DMS53 treated with DMSO at 0.1 percent for 48 hours (cell line): ENCODE measurements at regions not wholly inside any gene's neighbourhood (a gene's known extent, or its start where the extent isn't known, plus 50 kb on each side); places are given as distances from the start of the nearest gene placed in this dataset.
"Not testable (repeated sequence)": the region's sequence is repeated elsewhere in the genome, so short reads cannot be mapped to it uniquely, and the experiment has no call there.

Source experiments
- DNase-seq: peaks from one replicate; lab custom pipeline; 2025; ENCODE audit not compliant: unreplicated experiment; lab: John Stamatoyannopoulos, UW

- no peak for DNase-seq
Observed at GRCh38 chr13:67509018-67509417, 278.9 kb upstream of the PCDH9 start.

DNA sequence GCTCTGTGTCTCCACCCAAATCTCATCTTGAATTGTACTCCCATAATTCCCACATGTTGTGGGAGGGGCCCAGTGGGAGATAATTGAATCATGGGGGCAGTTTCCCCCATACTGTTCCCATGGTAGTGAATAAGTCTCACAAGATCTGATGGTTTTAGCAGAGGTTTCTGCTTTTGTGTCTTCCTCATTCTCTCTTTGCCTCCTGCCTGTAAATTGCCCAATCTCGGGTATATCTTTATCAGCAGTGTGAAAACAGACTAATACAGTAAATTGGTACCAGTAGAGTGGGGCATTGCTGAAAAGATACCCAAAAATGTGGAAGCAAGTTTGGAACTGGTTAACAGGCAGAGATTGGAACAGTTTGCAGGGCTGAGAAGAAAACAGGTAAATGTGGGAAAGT, 278.1 kb upstream of the PCDH9 start:
- DNase-seq, result not testable (repeated sequence)

DNA sequence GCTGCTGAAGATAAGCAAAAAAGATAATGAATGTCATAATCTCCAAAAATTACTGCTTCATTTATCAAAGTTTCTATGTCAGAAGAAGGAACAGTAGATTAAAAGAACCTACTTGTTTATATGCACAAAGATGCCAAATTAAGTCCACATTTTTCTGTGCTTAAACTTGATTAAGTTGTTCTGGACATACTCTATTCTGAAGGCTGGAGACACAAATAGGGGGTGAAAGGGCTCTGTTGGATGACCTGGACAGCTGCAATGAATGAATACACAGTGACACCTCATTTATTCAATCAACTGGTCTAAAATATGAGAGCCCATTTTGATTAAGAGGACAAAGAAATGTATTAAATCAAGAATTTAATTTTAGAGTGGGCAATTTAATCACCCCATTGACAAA, 276.3 kb upstream of the PCDH9 start:
- DNase-seq, result no peak

DNA sequence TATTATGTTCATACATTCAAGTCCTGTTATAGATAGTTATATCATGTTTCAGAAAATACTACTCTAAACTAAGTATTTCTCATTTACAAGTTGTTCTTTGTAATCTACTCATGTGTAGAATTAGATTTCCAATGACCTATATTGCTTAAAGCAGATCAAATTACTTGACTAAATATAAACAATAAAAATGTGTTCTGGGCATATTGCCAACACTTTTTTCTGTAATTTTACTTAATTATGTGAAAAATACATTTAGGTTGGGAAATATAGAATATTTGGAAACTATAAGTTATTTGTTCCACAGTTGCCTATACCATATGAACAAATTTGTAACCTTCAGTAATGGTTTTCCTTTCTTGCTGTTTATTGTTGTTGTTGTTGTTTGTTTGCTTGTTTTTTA, 275.2 kb upstream of the PCDH9 start:
- no peak for DNase-seq

GRCh38 chr13:67498948-67499347, 268.8 kb upstream of the PCDH9 start:
- DNase-seq, result no peak

- no peak for DNase-seq
Observed at GRCh38 chr13:67493835-67494234, 263.7 kb upstream of the PCDH9 start.

DNA sequence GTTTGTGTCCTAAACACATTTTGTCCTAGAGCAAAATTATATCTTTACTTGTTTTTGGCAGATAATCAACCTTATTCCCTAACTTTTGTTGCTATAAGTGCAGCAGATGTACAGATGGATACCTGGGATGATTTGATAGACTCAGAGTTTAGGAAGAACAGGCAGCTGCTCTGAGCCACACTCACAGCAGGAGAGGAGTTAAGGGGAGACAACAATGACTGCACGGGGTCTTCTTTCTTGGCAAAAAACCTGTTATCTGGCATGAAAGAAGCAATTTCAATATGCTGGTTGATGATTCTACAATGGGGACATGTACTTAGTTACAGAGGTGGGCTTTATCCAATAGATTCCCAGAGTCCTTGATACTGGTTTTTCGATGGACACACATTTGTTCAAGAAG, 258.9 kb upstream of the PCDH9 start:
- no peak for DNase-seq

GRCh38 chr13:67481445-67481844, 251.3 kb upstream of the PCDH9 start:
- no peak for DNase-seq

GRCh38 chr13:67474115-67474514, 244.0 kb upstream of the PCDH9 start:
- DNase-seq, result no peak

DNA sequence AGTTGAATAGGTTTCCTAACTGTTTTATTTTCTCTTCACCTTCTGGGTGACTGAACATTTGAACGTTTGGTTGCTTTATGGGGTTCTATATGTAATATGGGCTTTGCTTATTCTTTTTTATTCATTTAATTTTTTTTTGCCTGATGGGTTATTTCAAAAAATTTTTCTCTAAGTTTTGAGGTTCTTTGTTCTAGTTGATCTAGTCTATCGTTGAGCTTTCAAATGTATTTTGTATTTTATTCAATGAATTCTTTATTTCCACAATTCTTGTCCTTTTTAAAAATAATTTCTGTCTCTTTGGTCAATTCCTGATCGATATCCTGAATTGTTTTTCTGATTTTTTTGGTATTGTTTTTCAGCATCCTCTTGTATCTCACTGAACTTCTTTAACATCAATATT, 239.5 kb upstream of the PCDH9 start:
- no peak for DNase-seq

GRCh38 chr13:67466569-67466968, 236.4 kb upstream of the PCDH9 start:
- no peak for DNase-seq

- no peak for DNase-seq
Observed at GRCh38 chr13:67464154-67464553, 234.0 kb upstream of the PCDH9 start.

DNA sequence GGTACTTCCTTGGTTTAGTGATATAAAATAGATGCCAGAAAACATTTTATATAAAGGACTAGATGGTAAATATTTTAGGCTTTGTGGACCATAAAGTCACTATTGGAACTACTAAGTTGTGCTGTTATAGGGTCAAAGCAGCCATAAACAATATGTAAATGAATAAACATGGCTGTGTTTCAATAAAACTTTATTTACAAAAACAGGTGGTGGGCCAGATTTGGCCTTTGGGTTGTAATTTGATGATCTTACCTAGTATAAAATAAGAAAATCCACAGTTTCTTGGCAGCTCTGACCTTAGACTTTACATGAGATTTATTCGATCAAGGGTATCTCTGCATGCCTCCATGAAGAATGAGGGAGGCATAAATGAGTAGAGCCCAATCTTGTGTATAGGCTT, 232.0 kb upstream of the PCDH9 start:
- no peak for DNase-seq

- DNase-seq, result not testable (repeated sequence)
Observed at GRCh38 chr13:67452526-67452925, 222.4 kb upstream of the PCDH9 start.

- no peak for DNase-seq
Observed at GRCh38 chr13:67445436-67445835, 215.3 kb upstream of the PCDH9 start.

DNA sequence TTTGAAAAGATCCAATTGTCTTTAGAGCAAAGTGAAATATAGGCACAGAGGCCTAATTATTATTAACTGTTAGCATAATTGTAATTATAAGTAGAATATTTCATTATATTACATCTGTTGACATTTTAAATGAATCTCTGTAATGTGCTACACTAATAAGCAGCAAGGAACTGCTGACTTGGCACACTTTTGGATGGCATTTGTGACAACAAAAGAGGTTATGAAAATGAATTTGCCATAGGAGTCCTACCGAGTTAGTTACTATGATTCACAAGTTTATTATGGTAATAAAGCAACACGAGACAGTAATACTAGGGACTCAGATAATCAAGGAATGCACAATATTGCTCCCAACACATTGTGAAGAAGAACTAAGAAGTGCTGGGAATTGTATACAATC, 213.8 kb upstream of the PCDH9 start:
- DNase-seq, result no peak

DNA sequence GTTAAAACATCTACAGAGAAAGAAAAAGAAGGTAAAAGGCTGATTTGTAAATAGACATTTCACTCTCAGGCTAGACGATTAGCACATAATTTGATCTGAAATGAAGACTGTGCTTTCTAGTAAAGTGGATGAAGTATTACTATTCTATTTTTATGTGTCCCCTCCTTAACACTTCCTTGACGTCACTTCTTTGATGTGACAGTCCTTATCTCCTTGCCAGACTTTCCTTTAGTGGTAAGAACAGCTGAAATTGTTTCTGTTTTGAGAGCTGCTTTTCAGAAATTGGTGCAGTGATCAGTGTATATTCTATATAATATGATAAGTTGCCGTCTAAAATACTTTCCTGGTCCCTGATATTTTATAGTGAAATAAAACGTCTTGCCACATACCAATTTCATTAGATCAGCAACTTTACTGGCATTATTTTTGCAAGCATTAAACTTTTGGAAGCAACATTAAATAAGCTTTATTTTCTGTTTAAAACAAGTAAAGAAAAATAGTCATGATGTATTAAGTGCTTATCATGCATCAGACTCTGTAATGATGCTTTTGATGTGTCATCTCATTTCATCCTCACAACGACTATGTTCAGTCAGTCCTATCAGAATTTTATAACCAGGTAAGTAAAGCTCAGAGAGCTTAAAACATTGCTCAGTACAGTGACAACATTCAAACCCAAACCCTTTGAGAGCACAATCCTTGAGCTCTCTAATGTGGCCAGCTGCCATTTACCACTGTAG, 210.3 kb upstream of the PCDH9 start:
- no peak for DNase-seq

GRCh38 chr13:67439365-67439764, 209.2 kb upstream of the PCDH9 start:
- no peak for DNase-seq

GRCh38 chr13:67438465-67438864, 208.3 kb upstream of the PCDH9 start:
- DNase-seq, result no peak

DNA sequence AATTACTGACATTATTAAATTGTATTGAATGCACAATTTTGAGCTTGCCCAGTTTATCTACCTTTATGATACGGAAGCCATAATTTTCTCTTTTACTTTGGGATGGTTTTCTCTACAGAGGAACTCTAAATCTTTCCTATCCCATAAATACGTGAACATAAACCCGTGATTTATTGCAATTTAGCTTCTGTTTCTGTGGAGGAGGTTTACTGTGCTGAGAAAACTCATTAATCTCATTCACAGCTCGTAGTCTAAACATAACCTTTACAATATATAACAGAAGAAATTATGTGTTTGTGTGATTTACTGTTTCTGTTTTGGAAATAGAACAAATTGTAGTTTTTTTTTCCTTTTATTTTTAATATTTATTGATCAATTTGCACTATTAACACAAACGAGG, 207.1 kb upstream of the PCDH9 start:
- DNase-seq, result no peak

GRCh38 chr13:67421475-67421874, 191.3 kb upstream of the PCDH9 start:
- DNase-seq, result no peak

- DNase-seq, result no peak
Observed at GRCh38 chr13:67416047-67416925, 186.2 kb upstream of the PCDH9 start.
